GM19238 (cell line): ENCODE measurements at regions not wholly inside any gene's neighbourhood (a gene's known extent, or its start where the extent isn't known, plus 50 kb on each side); places are given as distances from the start of the nearest gene placed in this dataset.
"Not testable (repeated sequence)": the region's sequence is repeated elsewhere in the genome, so short reads cannot be mapped to it uniquely, and the experiment has no call there.

ENCODE experiments used
- DNase-seq: peaks from one replicate; pipeline ENCODE4 v3.0.0; 2011; ENCODE audit warnings: low spot score; ENCODE audit not compliant: insufficient read length

- no peak for DNase-seq
These were observed 305.4 kb upstream of the PODXL start for GRCh38 chr7:131861620-131862346.

GRCh38 chr7:131859147-131859821, 302.9 kb upstream of the PODXL start:
- peak; percentile 52 for DNase-seq

- no peak for DNase-seq
These were observed 302.2 kb upstream of the PODXL start for GRCh38 chr7:131858611-131859010.

- DNase-seq, result no peak
These were observed 293.0 kb upstream of the PODXL start for GRCh38 chr7:131849472-131849871.

- no peak for DNase-seq
These were observed 291.6 kb upstream of the PODXL start for GRCh38 chr7:131848033-131848432.

DNA sequence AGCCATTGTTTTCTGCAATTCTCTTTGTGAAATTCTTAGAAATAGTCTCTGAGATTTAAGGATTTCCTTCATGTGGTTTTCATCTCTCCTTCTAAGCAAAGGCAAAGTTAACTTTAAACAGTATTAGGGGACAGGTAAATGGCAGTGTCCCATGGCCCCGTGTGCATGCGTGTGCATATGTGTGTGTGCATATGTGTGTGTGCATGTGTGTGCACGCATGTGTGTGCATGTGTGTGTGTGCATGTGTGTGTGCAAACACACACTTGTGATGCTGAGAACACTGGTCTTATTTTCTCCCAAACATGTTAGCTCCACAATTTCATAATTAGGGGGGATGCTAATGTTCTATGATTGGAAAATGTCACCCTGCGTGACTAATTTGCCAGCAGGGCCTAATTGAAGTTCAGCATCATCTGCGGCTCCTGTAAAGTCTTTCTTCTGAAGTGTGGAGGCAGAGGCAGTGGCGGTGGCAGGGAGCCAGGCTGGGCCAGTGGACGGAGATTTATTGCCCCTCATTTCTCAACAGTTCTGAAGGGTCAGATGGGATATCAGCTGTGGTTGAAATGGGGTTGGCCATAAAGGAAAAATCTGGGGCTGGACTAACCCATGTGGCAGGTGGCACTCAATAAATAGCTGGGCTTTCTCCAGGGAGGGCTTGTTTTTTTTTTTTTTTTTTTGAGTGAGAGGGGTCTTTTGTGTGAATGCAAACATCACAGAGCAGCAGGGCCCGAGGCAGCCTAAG, 289.3 kb upstream of the PODXL start:
- DNase-seq, result no peak

GRCh38 chr7:131844369-131844768, 287.9 kb upstream of the PODXL start:
- no peak for DNase-seq

GRCh38 chr7:131843898-131844331, 287.5 kb upstream of the PODXL start:
- no peak for DNase-seq

- no peak for DNase-seq
These were observed 283.7 kb upstream of the PODXL start for GRCh38 chr7:131839967-131840690.

DNA sequence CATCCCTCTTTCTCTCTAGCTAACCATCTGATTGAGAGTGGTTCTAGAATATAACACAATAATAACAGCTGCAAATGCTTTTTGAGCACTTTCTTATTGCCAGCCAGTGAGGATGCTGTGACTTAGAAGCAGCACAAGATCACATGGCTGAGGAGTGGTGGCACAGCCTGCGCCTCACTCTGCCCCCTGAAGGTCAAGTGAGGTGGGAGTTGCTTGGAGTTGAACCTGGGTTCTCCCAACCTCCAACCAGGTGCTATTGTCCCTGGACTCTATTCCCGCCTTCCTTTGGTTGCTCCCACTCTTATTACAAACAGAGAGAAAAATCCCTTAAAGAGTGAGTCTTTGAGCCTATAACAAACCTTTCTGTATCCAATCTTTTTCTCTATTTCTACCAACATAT, 280.3 kb upstream of the PODXL start:
- no peak for DNase-seq

GRCh38 chr7:131835141-131835540, 278.7 kb upstream of the PODXL start:
- DNase-seq, result no peak

DNA sequence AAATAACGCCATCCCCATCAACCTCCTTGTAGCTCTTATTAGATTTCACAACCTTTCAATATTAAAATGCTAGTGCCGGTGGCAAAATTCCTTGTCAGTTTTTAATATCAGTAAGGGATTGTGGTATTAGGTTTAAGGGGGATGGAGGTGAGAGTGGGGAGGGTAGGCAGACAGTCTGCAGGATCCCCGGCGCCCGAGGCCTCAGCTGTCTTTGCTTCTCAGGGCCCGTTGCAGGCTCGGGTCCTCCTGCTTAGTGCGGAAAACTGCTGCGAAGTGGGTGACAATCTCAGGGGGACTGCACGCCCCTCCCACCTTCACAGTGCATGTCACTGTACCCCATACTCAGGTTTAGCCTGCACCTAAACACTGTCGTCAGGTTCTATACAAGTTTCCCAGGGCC, 274.3 kb upstream of the PODXL start:
- no peak for DNase-seq

DNA sequence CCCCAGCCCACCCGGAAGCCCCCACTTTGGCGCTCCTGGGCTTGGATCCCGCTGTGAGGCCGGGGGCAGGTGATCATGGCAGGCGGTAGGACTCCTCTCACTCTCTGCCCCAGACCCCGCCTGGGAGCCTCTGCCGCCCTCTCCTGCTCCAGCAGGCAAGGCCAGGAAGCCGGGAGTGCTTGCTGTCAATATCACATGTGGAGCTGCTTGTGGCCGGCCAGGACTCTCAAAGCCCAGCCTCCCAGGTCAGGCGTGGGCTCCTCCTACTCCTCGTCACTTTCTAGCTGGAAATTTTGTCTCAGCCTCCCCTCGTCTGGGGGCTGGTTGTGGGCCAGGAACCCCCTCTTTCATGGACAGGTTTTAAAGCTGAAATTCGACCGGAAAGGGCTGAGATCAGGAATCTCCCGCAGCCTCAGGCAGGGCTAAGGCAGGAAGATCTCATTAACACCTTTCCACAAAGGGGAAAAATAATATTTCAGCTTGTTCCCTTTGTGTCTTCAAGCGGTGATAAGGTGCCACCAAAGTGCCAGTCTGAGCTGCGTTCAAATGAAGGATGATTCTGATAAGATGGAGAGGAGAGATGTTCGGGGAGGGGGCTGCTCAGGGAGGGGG, 273.6 kb upstream of the PODXL start:
- no peak for DNase-seq

DNA sequence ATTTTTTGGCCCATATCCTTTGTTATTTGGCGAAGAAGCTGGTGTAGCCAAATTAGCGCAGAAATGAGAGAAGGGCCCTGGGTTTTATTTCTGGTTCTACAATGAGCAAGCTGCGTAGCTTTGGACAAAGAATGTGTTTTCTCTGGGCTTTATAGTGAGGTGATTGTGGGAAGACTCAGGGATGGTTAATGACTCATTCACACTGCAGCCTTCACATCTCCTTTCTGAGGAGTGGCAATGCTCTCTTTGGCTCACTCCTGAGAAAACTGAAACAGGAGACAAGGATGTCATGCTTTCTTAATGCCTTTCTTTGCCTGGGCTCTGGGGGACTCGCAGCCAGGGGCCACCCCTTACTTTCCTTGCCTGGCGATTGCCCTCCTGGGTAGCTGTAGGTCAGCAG, 271.0 kb upstream of the PODXL start:
- no peak for DNase-seq

DNA sequence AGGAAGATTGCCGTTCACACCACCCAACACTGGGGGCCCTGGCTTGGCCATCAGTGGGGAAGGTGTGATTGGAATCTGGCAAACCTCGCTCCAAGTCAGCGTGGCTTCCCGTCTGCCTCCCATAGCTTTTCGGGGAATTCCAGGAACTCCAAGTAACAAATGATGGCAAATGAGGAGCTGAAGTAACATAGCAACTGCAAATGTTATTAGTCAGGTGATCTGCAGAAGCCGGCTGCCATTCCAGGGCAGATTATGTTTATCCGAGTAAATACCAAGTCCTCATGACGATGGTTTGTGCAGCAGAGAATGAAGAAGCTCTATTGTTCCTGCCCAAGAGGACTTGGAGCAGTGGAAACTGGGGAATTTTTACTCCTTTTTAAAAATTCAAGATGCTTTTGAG, 270.5 kb upstream of the PODXL start:
- DNase-seq, result no peak

- DNase-seq, result not testable (repeated sequence)
These were observed 267.6 kb upstream of the PODXL start for GRCh38 chr7:131823961-131824440.

DNA sequence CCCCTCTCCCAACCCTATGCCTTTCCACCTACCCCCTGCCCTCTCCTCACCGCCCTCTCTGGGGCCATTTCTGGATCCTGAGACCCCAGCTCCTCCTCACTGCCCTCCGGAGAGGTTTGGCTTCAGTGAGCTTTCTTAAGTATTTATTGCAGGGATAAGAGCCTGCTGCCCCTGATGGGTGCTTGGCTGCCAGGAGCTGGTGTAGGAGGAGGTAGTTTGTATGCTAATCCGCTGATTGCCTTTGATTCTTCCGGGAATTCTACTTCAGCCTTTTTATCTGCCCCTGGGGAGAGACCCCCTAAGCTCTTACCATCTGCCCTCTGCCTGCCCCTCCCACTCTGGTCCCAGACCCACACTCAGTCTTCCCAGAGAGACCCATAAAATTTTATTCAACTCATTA, 263.5 kb upstream of the PODXL start:
- DNase-seq, result no peak

DNA sequence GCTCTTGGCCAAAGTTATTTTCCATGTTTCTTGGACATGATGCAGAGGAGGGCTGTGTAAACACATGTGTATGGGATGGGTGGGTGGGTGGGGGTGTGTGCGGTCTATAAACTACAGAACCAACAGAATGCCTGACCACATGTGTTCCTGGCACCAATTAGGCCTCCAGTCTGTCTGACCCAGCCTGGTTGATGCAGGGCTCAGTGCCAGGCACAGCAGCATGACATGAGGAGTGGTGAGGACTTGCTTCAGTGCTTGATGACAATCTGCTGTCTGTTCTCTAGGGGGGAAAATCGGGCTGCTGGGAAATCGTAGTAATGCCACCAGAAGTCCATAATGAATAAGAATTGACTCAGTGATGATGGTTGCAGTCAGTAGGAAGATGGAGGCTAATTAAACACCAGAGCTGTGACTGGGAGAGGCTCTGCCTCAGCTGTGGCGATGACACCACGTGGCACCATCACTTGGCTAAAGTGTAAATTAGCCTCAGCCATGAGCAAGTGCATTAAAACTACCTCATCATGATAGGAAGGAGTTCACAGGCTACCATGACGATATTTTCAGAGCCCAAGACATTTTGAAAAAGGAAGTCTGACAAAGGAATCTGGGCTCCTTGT, 260.1 kb upstream of the PODXL start:
- DNase-seq, result no peak

- DNase-seq, result no peak
These were observed 252.3 kb upstream of the PODXL start for GRCh38 chr7:131808736-131809135.

DNA sequence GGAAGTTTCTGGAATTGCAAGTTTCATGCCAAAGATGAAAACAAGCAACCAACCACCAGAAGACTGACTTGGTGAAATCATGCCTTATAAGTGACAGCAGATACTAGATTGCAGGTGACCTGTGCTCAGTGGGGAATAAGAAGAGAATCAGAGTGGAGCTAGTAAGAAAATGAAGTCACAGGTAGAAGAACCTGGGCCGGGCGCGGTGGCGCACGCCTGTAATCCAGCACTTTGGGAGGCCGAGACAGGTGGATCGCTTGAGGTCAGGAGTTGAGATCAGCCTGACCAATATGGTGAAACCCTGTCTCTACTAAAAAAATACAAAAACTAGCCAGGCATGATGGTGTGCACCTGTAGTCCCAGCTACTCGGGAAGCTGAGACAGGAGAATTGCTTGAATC, 251.7 kb upstream of the PODXL start:
- not testable (repeated sequence) for DNase-seq

DNA sequence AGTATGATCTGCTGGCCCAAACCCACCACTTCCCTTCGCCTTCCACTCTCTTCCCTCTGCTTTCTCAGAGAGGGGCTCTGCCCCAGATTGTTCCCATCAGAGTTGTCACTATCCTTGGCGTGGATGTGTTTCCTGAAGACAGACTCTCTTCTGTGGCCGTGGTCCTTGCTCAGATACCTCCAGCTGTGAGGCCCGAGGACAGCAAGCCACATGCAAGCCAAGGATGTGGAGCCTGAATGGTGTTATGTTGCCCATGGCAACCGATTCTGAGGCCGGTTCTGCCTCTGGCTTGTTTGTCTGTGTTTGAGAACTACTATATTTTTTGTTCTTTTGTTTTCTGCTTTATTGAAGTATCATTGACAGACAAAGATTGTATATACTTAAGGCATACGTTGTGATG, 247.4 kb upstream of the PODXL start:
- DNase-seq, result no peak
